Activated CD4-positive, CD25-positive, alpha-beta regulatory T cell (primary cell): ENCODE measurements at regions not wholly inside any gene's neighbourhood (a gene's known extent, or its start where the extent isn't known, plus 50 kb on each side); places are given as distances from the start of the nearest gene placed in this dataset.

ENCODE experiments used
- DNase-seq, 4 experiments: peaks; one replicate each; lab custom pipeline; 2025; lab: John Stamatoyannopoulos, UW

DNA sequence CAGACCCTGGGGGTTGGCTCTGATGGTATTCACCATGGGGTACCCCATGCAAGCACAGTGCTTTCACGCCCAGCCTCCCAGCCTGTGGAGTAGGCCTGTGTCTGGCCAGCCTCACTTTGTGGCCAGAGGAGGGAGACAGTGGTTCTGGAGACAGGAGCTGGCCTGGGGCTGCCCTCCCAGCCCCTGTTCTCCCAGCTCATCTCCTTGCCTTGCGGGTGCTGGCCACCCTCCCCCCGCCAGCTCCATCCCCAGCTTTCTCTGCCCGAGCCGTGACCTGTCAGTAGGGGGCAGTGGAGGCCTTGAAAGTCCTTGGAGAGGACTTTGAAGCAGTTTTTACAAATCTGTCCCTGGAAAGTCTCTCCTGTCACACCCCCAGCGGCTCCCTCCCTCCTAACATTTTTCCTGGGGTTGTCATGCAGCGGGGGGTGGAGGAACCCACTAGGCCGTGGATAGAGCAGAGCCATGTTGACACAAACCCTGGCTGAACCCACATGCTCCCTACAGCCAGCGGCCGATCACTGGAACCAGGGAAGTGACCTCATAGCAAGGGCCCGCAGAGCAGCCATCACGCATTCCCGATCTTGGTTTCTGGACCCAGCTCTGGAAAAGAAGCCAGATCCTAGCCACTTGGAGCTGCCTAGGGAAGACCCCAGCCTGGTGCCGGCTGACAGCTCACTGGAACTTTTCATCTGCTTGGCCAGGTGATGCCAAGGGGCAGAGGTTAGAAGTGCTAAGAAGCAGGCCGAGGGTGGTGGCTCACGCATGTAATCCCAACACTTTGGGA, 289.4 kb downstream of the SEC14L1 start:
- peak; percentile 66 to 87 (median 78) for DNase-seq

DNA sequence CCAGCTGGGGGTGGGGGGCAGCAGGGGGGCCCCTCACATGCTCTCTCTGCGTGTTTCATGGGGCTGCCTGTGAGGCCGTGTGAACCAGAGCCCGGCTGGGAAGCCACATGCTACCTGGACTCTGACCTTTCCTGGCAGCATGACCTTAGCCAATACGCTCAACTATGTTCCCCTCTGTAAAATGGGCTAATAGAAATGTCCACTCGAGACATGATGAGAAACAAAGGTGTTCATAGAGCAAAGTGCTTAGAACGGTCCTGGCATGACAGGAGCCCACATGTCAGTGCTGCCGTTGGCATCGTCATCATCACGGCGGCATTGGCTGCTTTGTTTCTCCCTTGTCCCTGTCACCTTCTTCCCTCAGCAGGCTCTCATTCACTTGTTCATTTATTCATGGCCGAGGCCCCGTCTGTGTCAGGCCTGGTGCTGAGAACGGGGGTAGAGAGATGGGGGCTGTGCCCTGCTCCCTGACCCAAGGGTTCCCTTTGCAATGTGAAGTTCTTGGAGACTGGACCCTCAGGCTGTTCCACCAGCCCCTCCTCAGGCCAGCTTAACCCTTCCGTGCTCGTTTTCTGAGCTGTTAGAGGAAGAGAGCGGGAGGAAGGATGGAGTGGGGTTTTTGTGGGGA, 291.4 kb downstream of the SEC14L1 start:
- DNase-seq, result no peak

- DNase-seq, result no peak
These were observed 292.0 kb downstream of the SEC14L1 start for GRCh38 chr17:77432742-77433141.

- DNase-seq, result no peak
These were observed 292.8 kb downstream of the SEC14L1 start for GRCh38 chr17:77433385-77434135.

GRCh38 chr17:77434136-77435114, 293.7 kb downstream of the SEC14L1 start:
- DNase-seq, result no peak

DNA sequence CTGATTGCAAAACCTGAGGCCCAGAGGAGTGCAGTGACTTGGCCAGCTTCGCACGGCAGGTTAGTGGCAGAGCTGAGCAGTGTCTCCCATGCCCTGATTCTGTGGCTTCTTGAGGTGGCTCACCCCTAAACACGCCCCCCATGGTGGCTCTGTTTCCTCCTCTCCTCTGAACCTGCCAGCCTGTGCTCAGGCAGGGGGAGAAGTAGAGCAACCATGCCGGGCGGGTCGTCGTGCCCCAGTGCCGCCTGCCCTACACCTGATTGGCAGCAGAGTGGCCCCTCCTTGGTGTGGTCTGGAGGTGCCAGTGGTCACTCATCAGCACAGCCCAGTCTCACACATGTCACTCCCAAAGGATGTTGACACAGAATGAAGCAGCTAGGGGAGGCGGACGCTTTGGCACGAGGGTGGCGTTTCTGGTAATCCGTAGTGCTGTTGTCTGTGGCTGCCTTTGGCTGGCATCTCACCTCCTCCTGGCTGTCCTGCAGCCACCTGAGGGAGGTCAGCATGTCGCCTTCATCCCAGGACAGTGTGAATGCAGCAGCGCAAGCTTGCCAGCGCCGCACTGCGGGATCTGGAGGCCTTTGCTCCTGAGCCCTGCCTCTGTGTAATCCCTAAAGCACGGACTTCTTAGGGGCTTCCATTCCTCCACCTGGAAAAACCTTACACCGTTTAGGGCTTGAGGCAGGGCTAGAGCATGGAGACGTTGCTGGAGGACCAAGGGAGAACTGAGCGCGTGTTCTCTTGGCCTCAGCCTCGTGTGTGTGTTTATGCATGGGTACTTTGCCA, 294.7 kb downstream of the SEC14L1 start:
- DNase-seq, result no peak

DNA sequence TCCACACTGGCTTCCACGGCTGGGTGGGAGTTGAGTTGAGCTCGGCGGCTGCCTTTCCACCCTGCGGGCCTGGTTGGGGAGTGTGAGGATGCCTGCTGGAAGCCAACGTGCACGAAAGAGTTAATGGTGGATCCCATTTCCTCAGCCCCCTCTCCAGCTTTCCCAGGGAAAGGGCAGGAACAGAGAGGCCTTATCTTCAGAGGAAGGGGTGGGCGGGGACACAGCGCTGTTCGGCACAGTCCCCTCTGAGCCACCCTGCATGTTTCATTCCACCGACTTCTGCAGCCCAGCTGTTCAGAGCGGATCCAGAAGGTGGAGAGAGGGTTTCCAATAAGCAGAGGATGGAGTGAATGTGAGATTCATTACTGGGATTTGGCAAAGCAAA, 295.3 kb downstream of the SEC14L1 start:
- DNase-seq, result no peak

GRCh38 chr17:77436481-77436880, 295.7 kb downstream of the SEC14L1 start:
- no peak for DNase-seq

- DNase-seq, result no peak
These were observed 296.2 kb downstream of the SEC14L1 start for GRCh38 chr17:77437017-77437416.

DNA sequence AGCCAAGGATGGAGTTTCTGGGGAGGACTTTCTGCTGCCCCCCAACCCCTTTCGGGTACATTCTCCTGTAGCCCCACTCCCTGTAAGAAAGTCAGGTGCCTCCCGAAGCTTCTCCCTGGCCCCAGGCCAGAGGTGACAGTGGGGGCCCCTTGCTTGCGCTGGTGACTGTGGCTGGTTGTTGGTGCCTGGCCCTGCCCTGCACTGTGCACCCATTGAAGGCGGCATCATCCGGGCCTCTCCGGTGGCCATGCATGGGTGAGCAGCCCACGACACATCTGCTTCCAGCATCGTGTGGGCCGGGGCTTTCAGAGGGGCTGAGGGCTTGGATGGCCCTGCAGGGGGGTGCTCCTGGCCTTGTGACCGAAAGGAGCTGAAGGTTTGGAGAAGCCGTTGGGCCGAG, 297.0 kb downstream of the SEC14L1 start:
- no peak for DNase-seq

DNA sequence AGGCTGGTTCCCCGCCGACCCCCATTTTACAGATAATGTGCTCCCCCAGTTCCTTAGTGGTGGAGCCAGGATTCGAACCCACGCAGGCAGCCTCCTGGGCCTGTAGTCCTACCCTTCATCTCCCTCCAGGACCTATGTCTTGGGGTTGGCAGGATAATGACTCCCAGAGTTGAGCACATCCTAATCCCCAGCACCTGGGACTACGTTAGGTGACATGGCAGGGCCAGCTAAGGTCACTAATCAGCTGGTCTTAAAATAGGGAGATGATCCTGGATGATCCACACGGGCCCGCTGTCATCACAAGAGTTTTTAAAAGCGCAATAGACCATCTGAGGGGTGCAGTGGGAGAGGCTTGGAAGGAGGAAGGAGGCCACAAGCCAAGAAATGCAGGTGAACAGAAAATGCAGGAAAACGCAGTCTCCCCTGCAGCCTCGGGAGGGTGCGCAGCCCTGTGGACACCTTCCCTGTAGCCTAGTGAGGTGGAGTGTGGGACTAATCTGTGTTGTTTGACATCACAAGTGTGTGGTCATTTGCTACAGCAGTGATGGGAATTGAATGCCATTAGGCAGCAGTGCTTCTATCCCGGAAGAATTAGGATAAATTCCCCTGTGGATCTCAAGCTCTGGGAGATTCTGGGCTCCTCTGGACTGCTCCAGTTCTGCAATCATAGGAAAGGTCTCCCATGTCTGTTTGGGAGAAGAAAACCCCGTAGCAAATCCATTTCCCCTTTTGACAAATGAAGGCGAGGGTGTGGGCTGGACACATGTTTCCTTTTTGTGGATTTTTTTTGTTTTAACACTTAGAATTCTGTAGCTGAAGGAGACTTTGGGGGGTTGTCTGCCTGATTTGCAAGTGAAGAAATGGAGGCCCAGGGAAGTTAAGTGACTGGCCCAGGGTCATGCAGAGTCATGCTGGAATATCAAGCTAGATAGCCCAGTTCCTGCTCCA, 297.7 kb downstream of the SEC14L1 start:
- DNase-seq, result no peak

DNA sequence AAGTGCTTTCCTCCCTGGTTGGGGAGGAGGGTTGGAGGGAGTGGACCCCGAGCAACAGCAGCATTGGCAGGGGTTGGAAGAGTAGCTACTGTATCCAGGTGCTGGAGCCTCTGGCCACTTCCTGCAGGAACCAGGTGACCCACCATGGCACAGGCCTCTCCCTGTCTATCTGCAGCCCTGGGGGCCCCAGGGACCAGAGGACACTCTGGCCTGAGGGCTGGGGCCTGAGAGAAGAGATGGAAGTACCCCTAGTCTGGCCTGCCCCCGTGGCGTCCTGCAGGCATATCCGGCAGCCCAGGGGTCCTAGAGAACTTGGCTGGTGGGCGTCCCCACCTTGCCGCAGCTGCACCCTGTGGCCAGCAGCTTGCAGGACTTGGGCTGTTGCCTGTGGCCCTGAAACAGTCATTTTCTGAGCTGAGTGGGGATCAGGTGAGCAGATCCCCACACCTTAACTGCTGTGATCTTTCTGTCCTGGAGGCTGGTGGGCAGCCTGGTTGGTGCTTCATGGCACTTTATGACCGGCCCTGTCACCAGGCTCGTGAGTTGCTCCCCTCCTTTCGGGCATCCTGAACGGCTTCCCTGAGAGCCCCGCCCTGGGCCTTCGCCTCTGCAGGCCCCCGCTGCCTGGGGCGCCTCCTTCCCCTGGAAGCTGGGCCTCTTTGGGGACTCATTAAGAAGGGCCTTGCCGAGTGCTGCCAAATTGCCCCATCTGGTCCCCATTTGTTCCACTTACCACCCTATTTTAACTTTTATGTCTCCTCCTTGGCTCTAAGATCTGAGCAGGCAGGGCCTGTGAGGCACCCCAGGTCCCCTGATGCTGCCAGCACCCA, 298.6 kb downstream of the SEC14L1 start:
- DNase-seq, result no peak

GRCh38 chr17:77440560-77440981, 299.8 kb downstream of the SEC14L1 start:
- no peak for DNase-seq

DNA sequence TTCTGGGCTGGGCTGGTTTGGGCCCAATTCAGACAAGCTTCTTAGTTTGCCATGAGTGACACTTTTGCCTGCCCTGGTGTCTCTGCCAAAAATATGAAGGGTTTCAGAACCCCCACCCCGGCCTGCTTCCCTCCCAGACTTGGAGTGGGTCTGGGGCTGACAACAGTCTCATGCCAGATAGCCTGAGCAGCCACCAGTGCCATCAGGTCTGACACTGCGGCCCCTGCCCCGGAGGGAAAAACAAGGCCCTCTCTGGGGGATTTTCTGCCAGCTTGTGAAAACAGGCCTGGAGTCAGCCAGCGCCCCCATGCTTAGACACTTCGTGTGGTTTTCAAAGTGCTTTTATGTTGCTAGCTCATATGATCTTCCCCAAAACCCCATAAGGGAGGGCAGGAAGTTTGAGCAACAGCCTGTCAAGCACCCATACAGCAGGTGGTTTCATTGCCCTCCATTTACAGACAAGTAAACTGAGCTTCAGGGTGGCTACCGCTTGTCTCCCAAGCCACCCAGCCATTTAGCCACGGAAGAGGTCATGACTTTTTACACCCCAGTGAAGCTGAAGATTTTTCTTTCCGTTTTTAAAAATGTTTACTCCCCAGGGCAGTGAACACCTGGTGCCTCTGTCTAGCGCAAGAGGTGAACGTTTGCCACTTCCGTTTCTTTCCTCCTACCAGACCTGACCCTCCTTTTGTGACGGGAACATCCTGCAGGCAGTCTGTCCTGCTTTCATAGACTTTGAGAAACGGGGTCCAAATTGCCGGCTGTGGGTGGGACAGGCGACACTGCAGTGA, 300.6 kb downstream of the SEC14L1 start:
- peak; percentile 38 to 57 (median 46) for DNase-seq

GRCh38 chr17:77441940-77442339, 301.2 kb downstream of the SEC14L1 start:
- DNase-seq, result no peak

- no peak for DNase-seq
These were observed 302.4 kb downstream of the SEC14L1 start for GRCh38 chr17:77442976-77443747.

- DNase-seq, result no peak
These were observed 303.0 kb downstream of the SEC14L1 start for GRCh38 chr17:77443748-77444260.
